ENCODE measurements at regions not wholly inside any gene's neighbourhood (a gene's known extent, or its start where the extent isn't known, plus 50 kb on each side); places are given as distances from the start of the nearest gene placed in this dataset.

DNA sequence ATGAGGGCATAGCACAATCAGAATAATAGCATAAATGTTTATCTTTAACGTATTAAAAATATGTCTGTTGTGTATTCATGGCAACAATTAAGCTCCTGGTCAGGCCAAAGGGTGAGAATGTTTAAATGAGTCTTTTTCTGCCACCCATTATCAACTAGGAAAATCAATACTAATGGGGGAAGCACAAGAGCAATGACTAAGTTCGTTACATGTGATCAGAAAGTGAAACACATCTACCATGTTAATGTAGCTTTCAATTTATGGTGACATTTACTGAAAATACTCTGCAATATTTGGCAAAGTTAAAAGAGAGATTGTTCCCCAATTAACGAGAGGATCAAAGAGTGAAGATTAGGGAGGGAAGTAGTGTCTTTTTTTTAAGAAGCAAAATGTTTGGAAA is 143.7 kb downstream of the NAA11 start:
- TF ChIP-seq, protein P1, sequence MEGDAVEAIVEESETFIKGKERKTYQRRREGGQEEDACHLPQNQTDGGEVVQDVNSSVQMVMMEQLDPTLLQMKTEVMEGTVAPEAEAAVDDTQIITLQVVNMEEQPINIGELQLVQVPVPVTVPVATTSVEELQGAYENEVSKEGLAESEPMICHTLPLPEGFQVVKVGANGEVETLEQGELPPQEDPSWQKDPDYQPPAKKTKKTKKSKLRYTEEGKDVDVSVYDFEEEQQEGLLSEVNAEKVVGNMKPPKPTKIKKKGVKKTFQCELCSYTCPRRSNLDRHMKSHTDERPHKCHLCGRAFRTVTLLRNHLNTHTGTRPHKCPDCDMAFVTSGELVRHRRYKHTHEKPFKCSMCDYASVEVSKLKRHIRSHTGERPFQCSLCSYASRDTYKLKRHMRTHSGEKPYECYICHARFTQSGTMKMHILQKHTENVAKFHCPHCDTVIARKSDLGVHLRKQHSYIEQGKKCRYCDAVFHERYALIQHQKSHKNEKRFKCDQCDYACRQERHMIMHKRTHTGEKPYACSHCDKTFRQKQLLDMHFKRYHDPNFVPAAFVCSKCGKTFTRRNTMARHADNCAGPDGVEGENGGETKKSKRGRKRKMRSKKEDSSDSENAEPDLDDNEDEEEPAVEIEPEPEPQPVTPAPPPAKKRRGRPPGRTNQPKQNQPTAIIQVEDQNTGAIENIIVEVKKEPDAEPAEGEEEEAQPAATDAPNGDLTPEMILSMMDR (IDR thresholded peaks at IDR 0.05) = no peak
- TF ChIP-seq POLR2A (IDR thresholded peaks at IDR 0.05) = no peak

Measured in esophagus squamous epithelium (tissue), 4 donors.